ENCODE measurements at regions not wholly inside any gene's neighbourhood (a gene's known extent, or its start where the extent isn't known, plus 50 kb on each side); places are given as distances from the start of the nearest gene placed in this dataset.

GRCh38 chr3:112744825-112745566 is 101.7 kb downstream of the CD200R1L start:
- TF ChIP-seq CTCF (IDR thresholded peaks at IDR 0.05): no peak
- no peak for TF ChIP-seq ZFX (IDR thresholded peaks at IDR 0.05; ENCODE audit: borderline replicate concordance)

Measured in 22Rv1 (cell line).